GM18505 (cell line): ENCODE measurements at regions not wholly inside any gene's neighbourhood (a gene's known extent, or its start where the extent isn't known, plus 50 kb on each side); places are given as distances from the start of the nearest gene placed in this dataset.
"Not testable (repeated sequence)": the region's sequence is repeated elsewhere in the genome, so short reads cannot be mapped to it uniquely, and the experiment has no call there.

Source experiments
- ATAC-seq: cut with Tn5 transposase; IDR thresholded peaks from one replicate; pipeline ENCODE4 v1.9.1; 2021; ENCODE audit not compliant: unreplicated experiment
- POLR2A ChIP-seq: IDR thresholded peaks from 4 replicates; pipeline ENCODE4 v1.6.1; 2011; ENCODE audit warnings: borderline replicate concordance; ENCODE audit not compliant: insufficient read depth, insufficient read length; ENCODE audit errors: extremely low read depth

- ATAC-seq = no peak
- TF ChIP-seq POLR2A = no peak
These were observed 207.1 kb downstream of the GABRG2 start for GRCh38 chr5:162274679-162275078.

- not testable (repeated sequence) for ATAC-seq
These were observed 207.8 kb downstream of the GABRG2 start for GRCh38 chr5:162275387-162275786.

GRCh38 chr5:162282191-162282590, 214.6 kb downstream of the GABRG2 start:
- TF ChIP-seq POLR2A = no peak
- ATAC-seq = no peak

DNA sequence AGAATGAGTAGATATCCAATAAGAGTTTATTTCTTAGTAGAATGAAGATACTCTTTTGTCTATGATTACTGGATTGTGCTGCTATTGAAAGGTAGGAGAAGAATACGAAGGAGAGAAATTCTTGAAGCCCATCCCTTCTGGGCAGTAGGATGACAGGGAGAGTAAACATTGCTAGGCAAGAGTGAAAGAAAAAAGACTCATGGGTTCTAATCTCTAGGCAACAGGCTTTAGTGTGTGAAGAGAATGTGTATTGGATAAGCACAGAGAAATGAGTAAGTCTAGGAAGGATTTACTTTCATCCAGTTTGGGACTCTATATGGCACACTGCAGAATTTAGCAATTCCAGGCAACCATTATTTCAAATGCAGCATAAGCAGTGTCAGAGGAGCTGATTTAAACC, 216.0 kb downstream of the GABRG2 start:
- ATAC-seq = no peak
- no peak for TF ChIP-seq POLR2A

- no peak for TF ChIP-seq POLR2A
These were observed 221.2 kb downstream of the GABRG2 start for GRCh38 chr5:162288647-162289296.

DNA sequence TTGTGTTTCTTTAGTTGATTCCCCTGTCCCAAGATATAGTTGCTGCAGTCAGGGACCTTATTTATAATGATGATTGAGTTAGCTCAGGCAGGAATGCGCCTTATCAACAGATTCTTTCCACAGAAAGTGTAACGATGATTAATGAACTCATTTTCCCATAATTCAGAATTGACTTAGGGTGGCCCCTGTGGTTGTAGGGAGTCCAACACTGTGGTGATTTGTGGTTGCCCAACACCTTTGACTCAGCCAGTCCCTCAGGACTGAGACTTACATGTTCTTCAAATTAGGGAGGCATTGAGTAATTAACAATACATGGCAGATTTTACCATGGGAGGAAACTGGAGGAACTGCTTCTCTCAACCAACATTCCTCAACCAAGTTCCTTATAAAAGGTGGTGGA, 221.9 kb downstream of the GABRG2 start:
- ATAC-seq = no peak
- no peak for TF ChIP-seq POLR2A

More at GRCh38 chr5:162288647-162289296, 221.2 kb downstream of the GABRG2 start:
- ATAC-seq = no peak

DNA sequence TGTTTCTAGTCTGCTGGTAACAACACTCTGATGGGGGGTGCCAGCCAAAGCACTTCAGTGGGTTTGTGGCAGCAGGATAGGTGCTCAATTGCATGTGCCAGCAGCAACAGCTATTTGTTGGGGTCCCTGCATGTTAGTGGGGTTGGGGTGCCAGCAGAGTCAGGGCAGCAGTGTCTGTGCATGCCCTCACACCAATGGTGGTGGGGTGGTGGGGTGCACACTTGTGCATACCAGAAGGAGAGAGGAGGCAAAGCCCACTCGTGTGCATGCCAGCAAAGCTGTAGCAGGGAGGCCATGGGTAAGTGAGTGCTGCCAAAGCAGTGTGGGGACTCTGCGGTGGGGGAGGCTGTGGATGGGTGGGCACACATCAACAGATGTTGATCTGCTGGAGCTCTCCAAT, 232.2 kb downstream of the GABRG2 start:
- no peak for ATAC-seq
- TF ChIP-seq POLR2A = no peak

GRCh38 chr5:162301356-162301755, 233.8 kb downstream of the GABRG2 start:
- TF ChIP-seq POLR2A = no peak
- ATAC-seq = no peak

DNA sequence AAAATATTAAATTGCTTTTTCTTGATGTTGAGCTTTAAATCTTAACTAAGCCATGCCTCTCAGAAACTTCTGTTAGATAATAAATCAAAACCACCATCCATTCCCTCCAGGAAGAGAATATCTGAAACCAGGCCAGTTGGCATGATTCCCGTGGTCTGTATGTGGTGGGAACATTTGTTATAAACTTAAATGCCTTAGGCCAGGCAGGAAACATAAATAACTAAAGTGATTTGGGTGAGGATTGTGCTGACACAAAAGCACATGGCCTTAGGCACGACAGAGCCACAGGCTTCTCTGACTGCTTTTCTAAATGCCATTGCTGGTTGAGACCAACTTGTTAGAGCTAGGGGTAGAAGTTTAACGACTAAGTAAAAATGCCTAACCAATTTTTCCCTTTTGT, 255.9 kb downstream of the GABRG2 start:
- ATAC-seq = no peak

DNA sequence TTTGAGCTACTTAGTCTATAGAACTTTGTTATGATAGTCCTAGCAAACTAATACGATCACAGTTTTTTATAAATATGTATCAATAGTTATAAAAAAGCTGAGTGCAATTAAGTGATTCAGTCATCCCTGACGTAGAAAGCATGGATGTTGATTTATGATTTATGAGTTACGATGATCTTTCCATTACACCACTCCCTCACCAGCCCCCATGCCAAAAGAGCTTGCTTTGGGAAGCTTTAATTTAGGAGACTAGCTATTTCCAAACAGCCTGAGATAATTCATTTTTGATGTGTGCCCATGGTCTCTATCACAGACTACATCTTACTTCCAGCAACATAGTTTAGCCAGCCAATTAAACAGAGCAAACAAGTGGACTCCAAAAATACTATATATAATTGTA, 256.8 kb downstream of the GABRG2 start:
- TF ChIP-seq POLR2A = no peak
- no peak for ATAC-seq

More for the DNA sequence above, 255.9 kb downstream of the GABRG2 start:
- TF ChIP-seq POLR2A = no peak

- ATAC-seq = no peak
- no peak for TF ChIP-seq POLR2A
These were observed 257.7 kb downstream of the GABRG2 start for GRCh38 chr5:162325143-162325727.

GRCh38 chr5:162334944-162335343, 267.4 kb downstream of the GABRG2 start:
- TF ChIP-seq POLR2A = no peak

GRCh38 chr5:162360373-162360931, 292.9 kb downstream of the GABRG2 start:
- TF ChIP-seq POLR2A = no peak
- ATAC-seq = no peak

More at GRCh38 chr5:162334944-162335343, 267.4 kb downstream of the GABRG2 start:
- no peak for ATAC-seq

- no peak for TF ChIP-seq POLR2A
- no peak for ATAC-seq
These were observed 304.7 kb downstream of the GABRG2 start for GRCh38 chr5:162372256-162372655.

DNA sequence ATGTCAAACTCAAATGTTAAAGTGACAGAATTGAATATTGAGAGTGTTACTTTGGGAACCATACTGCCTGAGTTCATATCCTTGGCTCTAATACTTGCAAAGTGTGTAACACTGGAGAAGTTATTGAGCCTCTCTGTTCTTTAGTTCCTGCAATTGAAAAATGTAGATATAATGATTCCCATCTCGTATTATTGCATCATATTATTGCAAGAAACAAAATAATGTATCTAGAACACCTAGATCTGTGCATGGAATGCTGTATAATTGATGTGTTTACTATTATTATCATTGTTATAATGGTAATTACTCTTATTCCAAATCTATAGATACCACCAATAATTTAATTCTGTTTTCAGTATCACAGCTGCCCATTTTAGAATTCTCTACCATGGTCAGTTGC, 310.3 kb downstream of the GABRG2 start:
- ATAC-seq = no peak
- TF ChIP-seq POLR2A = no peak

DNA sequence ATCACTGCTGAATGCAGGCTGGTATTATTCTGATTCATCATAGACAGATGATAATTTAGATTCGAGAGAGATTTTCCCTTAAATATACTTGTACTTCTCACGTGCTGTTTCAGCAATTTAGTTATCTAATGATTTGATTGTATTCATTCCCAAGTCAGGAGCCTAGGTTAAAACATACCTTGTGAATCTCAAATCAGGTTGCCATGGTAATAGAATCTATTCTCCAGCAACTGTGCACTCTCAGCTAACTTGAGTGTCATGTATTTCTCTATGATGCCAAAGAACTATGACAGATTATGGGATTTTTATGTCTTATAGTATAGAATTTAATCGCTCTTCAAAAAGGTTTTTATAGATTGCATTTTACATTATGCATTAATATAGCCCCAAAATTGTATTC, 315.3 kb downstream of the GABRG2 start:
- no peak for TF ChIP-seq POLR2A
- ATAC-seq = no peak
